ENCODE measurements at regions not wholly inside any gene's neighbourhood (a gene's known extent, or its start where the extent isn't known, plus 50 kb on each side); places are given as distances from the start of the nearest gene placed in this dataset.

DNA sequence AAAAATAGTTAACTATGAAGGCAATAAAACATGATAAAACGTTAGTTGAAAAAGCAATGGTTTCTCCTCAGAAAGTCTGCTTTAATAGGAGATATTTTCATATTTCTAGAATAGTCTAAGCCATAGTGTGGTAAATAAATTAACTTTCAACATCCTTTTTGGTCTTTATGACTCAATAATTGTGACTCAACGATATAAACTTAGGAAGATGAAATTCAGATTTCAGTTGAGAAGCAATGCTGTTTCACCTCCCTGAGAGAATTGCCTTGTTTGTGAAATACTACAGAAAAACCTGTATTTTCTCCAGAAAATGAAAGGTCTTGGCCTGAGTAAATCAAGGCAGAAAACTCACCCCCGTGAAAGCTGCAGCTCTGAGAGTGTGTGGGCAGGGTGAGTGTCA lies 166.9 kb downstream of the ETAA1 start:
- no peaks in the 10 kb centered on the region for H3K4me1 ChIP-seq (ENCODE audit: insufficient read depth, low read length)
- H3K27me3 ChIP-seq (ENCODE audit: control insufficient read depth in 1 of 2, insufficient read depth in 2 of 2, low read length in 2 of 2): no peaks in the 10 kb centered on the region
- no peaks in the 10 kb centered on the region for H3K36me3 ChIP-seq (replicated peaks in 1 of 2; ENCODE audit: control insufficient read depth in 1 of 2, insufficient read depth in 2 of 2, low read length in 2 of 2)
- no peaks in the 10 kb centered on the region for H4K20me1 ChIP-seq (ENCODE audit: insufficient read depth, low read length)
- TF ChIP-seq, protein P1, sequence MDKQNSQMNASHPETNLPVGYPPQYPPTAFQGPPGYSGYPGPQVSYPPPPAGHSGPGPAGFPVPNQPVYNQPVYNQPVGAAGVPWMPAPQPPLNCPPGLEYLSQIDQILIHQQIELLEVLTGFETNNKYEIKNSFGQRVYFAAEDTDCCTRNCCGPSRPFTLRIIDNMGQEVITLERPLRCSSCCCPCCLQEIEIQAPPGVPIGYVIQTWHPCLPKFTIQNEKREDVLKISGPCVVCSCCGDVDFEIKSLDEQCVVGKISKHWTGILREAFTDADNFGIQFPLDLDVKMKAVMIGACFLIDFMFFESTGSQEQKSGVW (CRISPR knock-in tag; IDR thresholded peaks at IDR 0.05; ENCODE audit: borderline replicate concordance): no peak
- TF ChIP-seq ARNT (IDR thresholded peaks at IDR 0.05) (no peak), KLF6 (CRISPR knock-in tag; IDR thresholded peaks at IDR 0.05) (no peak), CBFB (CRISPR knock-in tag; IDR thresholded peaks at IDR 0.05) (no peak)
- TF ChIP-seq, protein P2, sequence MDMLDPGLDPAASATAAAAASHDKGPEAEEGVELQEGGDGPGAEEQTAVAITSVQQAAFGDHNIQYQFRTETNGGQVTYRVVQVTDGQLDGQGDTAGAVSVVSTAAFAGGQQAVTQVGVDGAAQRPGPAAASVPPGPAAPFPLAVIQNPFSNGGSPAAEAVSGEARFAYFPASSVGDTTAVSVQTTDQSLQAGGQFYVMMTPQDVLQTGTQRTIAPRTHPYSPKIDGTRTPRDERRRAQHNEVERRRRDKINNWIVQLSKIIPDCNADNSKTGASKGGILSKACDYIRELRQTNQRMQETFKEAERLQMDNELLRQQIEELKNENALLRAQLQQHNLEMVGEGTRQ (IDR thresholded peaks at IDR 0.05; ENCODE audit: low read depth, low read length): no peak
- TF ChIP-seq, protein P2 (CRISPR knock-in tag; IDR thresholded peaks at IDR 0.05; ENCODE audit: borderline replicate concordance): no peak
- TF ChIP-seq, protein P3, sequence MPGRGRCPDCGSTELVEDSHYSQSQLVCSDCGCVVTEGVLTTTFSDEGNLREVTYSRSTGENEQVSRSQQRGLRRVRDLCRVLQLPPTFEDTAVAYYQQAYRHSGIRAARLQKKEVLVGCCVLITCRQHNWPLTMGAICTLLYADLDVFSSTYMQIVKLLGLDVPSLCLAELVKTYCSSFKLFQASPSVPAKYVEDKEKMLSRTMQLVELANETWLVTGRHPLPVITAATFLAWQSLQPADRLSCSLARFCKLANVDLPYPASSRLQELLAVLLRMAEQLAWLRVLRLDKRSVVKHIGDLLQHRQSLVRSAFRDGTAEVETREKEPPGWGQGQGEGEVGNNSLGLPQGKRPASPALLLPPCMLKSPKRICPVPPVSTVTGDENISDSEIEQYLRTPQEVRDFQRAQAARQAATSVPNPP (CRISPR knock-in tag; IDR thresholded peaks at IDR 0.05): no peak
- TF ChIP-seq, protein P4, sequence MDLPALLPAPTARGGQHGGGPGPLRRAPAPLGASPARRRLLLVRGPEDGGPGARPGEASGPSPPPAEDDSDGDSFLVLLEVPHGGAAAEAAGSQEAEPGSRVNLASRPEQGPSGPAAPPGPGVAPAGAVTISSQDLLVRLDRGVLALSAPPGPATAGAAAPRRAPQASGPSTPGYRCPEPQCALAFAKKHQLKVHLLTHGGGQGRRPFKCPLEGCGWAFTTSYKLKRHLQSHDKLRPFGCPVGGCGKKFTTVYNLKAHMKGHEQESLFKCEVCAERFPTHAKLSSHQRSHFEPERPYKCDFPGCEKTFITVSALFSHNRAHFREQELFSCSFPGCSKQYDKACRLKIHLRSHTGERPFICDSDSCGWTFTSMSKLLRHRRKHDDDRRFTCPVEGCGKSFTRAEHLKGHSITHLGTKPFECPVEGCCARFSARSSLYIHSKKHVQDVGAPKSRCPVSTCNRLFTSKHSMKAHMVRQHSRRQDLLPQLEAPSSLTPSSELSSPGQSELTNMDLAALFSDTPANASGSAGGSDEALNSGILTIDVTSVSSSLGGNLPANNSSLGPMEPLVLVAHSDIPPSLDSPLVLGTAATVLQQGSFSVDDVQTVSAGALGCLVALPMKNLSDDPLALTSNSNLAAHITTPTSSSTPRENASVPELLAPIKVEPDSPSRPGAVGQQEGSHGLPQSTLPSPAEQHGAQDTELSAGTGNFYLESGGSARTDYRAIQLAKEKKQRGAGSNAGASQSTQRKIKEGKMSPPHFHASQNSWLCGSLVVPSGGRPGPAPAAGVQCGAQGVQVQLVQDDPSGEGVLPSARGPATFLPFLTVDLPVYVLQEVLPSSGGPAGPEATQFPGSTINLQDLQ (CRISPR knock-in tag; IDR thresholded peaks at IDR 0.05): no peak
- no peak for ATAC-seq
- under 1% methylated on average over 3 of the region's 3 CpGs for WGBS (ENCODE audit: low lambda C conversion rate)
- H3K79me2 ChIP-seq (ENCODE audit: insufficient read depth, low read length): no peaks in the 10 kb centered on the region
- no peak overlapping the region for H2AFZ ChIP-seq (ENCODE audit: low read length)
- POLR2A ChIA-PET: no interaction called here
- no peak overlapping the region for H3K4me2 ChIP-seq (ENCODE audit: low read depth, low read length)
- intact Hi-C loops (cut with micrococcal nuclease; ENCODE audit: unreplicated experiment): no loop called here
- in situ Hi-C loops (cut with HindIII; ENCODE audit: extremely low pct_ligation_motif_present, low pct_unique_long_range_greater_than_20kb): no loop called here
- BruUV-seq (replicated peaks): no TSS peak
- DNase-seq (ENCODE audit: low spot score): no peak
- H3K9me3 ChIP-seq (ENCODE audit: low read length): peaks cover 41% of the 10 kb centered on the region; the same call in 1 of the 2 replicates
- FAIRE-seq: no peak
- H3K4me3 ChIP-seq (replicated peaks in 1 of 3; ENCODE audit: insufficient read depth in 1 of 3, low read depth in 2 of 3, low read length in 3 of 3): no peak overlapping the region
- no peak overlapping the region for H3K27ac ChIP-seq (ENCODE audit: extremely low read length, insufficient read depth, low read length)
- CTCF ChIA-PET (ENCODE audit: low intra/inter-chr PET ratio, low total read pairs): no interaction called here
- no peak overlapping the region for H3K9ac ChIP-seq (ENCODE audit: insufficient read depth, low read depth, low read length)
